GM12873 (cell line): ENCODE measurements at regions not wholly inside any gene's neighbourhood (a gene's known extent, or its start where the extent isn't known, plus 50 kb on each side); places are given as distances from the start of the nearest gene placed in this dataset.

Experiments
- CTCF ChIP-seq: IDR thresholded peaks from 2 replicates; pipeline ENCODE4 v1.5.1; 2012; ENCODE audit warnings: low read depth, mild to moderate bottlenecking, moderate library complexity, low read length, control low read depth; ENCODE audit not compliant: insufficient read depth; ENCODE audit errors: missing control alignments

GRCh38 chr11:122393209-122393860 is 262.2 kb upstream of the UBASH3B start:
- no peak for TF ChIP-seq CTCF

GRCh38 chr11:122392508-122392907 is 263.0 kb upstream of the UBASH3B start:
- TF ChIP-seq CTCF: no peak

- no peak for TF ChIP-seq CTCF
Measured at GRCh38 chr11:122391049-122391448, 264.5 kb upstream of the UBASH3B start.

GRCh38 chr11:122383186-122383585 is 267.2 kb upstream of the BLID start:
- TF ChIP-seq CTCF: no peak

GRCh38 chr11:122375687-122376399 is 259.8 kb upstream of the BLID start:
- TF ChIP-seq CTCF: no peak

- no peak for TF ChIP-seq CTCF
Measured at GRCh38 chr11:122368796-122369195, 252.8 kb upstream of the BLID start.

GRCh38 chr11:122367809-122368231 is 251.8 kb upstream of the BLID start:
- no peak for TF ChIP-seq CTCF
